C4-2B (cell line): ENCODE measurements at regions not wholly inside any gene's neighbourhood (a gene's known extent, or its start where the extent isn't known, plus 50 kb on each side); places are given as distances from the start of the nearest gene placed in this dataset.

Source experiments
- ZFX ChIP-seq: fragments of 450-650 bp; IDR thresholded peaks from 2 replicates; pipeline ENCODE4 v1.6.1; 2017
- TF ChIP-seq, protein P1 (sequence below): fragments of 450-650 bp; conservative IDR thresholded peaks from 2 replicates; pipeline ENCODE4 v1.5.1; 2017; ENCODE audit warnings: mild to moderate bottlenecking

GRCh38 chr4:140297221-140297570 is 76.2 kb upstream of the SCOC start:
- TF ChIP-seq, protein P1, sequence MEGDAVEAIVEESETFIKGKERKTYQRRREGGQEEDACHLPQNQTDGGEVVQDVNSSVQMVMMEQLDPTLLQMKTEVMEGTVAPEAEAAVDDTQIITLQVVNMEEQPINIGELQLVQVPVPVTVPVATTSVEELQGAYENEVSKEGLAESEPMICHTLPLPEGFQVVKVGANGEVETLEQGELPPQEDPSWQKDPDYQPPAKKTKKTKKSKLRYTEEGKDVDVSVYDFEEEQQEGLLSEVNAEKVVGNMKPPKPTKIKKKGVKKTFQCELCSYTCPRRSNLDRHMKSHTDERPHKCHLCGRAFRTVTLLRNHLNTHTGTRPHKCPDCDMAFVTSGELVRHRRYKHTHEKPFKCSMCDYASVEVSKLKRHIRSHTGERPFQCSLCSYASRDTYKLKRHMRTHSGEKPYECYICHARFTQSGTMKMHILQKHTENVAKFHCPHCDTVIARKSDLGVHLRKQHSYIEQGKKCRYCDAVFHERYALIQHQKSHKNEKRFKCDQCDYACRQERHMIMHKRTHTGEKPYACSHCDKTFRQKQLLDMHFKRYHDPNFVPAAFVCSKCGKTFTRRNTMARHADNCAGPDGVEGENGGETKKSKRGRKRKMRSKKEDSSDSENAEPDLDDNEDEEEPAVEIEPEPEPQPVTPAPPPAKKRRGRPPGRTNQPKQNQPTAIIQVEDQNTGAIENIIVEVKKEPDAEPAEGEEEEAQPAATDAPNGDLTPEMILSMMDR, result no peak
- TF ChIP-seq ZFX, result no peak
